HG02759 (cell line): ENCODE measurements at regions not wholly inside any gene's neighbourhood (a gene's known extent, or its start where the extent isn't known, plus 50 kb on each side); places are given as distances from the start of the nearest gene placed in this dataset.

ENCODE experiments used
- ATAC-seq: cut with Tn5 transposase; IDR thresholded peaks from one replicate; pipeline ENCODE4 v1.9.1; 2021; ENCODE audit warnings: mild to moderate bottlenecking, moderate library complexity; ENCODE audit not compliant: unreplicated experiment

- ATAC-seq: no peak
These were observed 243.7 kb downstream of the SLC16A7 start for GRCh38 chr12:59839514-59839913.

- no peak for ATAC-seq
These were observed 247.5 kb downstream of the SLC16A7 start for GRCh38 chr12:59843260-59843843.

- ATAC-seq: no peak
These were observed 248.9 kb downstream of the SLC16A7 start for GRCh38 chr12:59844750-59845149.

GRCh38 chr12:59845293-59845692 is 249.5 kb downstream of the SLC16A7 start:
- no peak for ATAC-seq

GRCh38 chr12:59847127-59847526 is 251.3 kb downstream of the SLC16A7 start:
- ATAC-seq: no peak

GRCh38 chr12:59850268-59850667 is 254.4 kb downstream of the SLC16A7 start:
- no peak for ATAC-seq

- no peak for ATAC-seq
These were observed 262.8 kb downstream of the SLC16A7 start for GRCh38 chr12:59858508-59859170.

GRCh38 chr12:59859171-59859510 is 263.3 kb downstream of the SLC16A7 start:
- ATAC-seq: no peak

- ATAC-seq: no peak
These were observed 265.8 kb downstream of the SLC16A7 start for GRCh38 chr12:59861635-59862034.

- ATAC-seq: no peak
These were observed 271.2 kb downstream of the SLC16A7 start for GRCh38 chr12:59867055-59867454.

GRCh38 chr12:59867689-59868088 is 271.9 kb downstream of the SLC16A7 start:
- no peak for ATAC-seq

- no peak for ATAC-seq
These were observed 275.9 kb downstream of the SLC16A7 start for GRCh38 chr12:59871779-59872178.

- no peak for ATAC-seq
These were observed 277.3 kb downstream of the SLC16A7 start for GRCh38 chr12:59873136-59873535.

- ATAC-seq: no peak
These were observed 279.0 kb downstream of the SLC16A7 start for GRCh38 chr12:59874781-59875180.

- ATAC-seq: no peak
These were observed 290.4 kb downstream of the SLC16A7 start for GRCh38 chr12:59886131-59886733.

- ATAC-seq: no peak
These were observed 291.3 kb downstream of the SLC16A7 start for GRCh38 chr12:59887178-59887577.

- ATAC-seq: no peak
These were observed 295.2 kb downstream of the SLC16A7 start for GRCh38 chr12:59890896-59891579.

- ATAC-seq: no peak
These were observed 299.4 kb downstream of the SLC16A7 start for GRCh38 chr12:59895166-59895775.

- no peak for ATAC-seq
These were observed 309.2 kb downstream of the SLC16A7 start for GRCh38 chr12:59904874-59905521.

GRCh38 chr12:59911516-59911915 is 315.7 kb downstream of the SLC16A7 start:
- no peak for ATAC-seq

- ATAC-seq: no peak
These were observed 321.2 kb downstream of the SLC16A7 start for GRCh38 chr12:59916988-59917387.
